HEK293 (cell line): ENCODE measurements at regions not wholly inside any gene's neighbourhood (a gene's known extent, or its start where the extent isn't known, plus 50 kb on each side); places are given as distances from the start of the nearest gene placed in this dataset.

Experiments
- CTCF ChIA-PET: fragments of 350-600 bp; formaldehyde crosslinking; extraction: SDS; loops from one replicate; lab custom pipeline; 2021; ENCODE audit warnings: antibody characterized with exemption; lab: Yijun Ruan, JAX
- POLR2A ChIA-PET: fragments of 300-600 bp; formaldehyde crosslinking; extraction: SDS; loops from one replicate; lab custom pipeline; 2020; ENCODE audit warnings: antibody characterized with exemption, inconsistent platforms; lab: Yijun Ruan, JAX
- H3K27ac ChIP-seq: fragments of 200-500 bp; sonication (Bioruptor generic); 2 replicates; pipeline ENCODE4 v1.5.1; 2014; ENCODE audit warnings: low read depth, low read length, control low read depth, inconsistent platforms; ENCODE audit errors: extremely low read depth
- H3K36me3 ChIP-seq, 2 experiments: fragments of 200-500 bp in 1 of 2; sonication (Bioruptor generic) in 1 of 2; 1 replicate in 1 of 2; 2 replicates in 1 of 2; pipeline ENCODE4 v1.5.1; 2014 to 2017; ENCODE audit warnings: inconsistent platforms in 2 of 2, low read length in 2 of 2; ENCODE audit not compliant: control insufficient read depth in 2 of 2, insufficient read depth in 1 of 2
- H3K4me1 ChIP-seq: fragments of 200-500 bp; sonication (Bioruptor generic); 2 replicates; pipeline ENCODE4 v1.5.1; 2014; ENCODE audit warnings: mild to moderate bottlenecking, low read length, inconsistent platforms; ENCODE audit not compliant: control insufficient read depth, insufficient read depth
- H3K4me3 ChIP-seq: 2 replicates; pipeline ENCODE4 v1.5.1; 2011; ENCODE audit warnings: low read depth, mild to moderate bottlenecking, control low read depth, low read length, moderate library complexity
- H3K9me3 ChIP-seq: fragments of 200-500 bp; sonication (Bioruptor generic); 2 replicates; pipeline ENCODE4 v1.5.1; 2014; ENCODE audit warnings: low read depth, low read length, inconsistent platforms; ENCODE audit not compliant: control insufficient read depth, insufficient read depth
- HOXD13 ChIP-seq: sonication (generic); formaldehyde crosslinking; IDR thresholded peaks from 2 replicates; pipeline ENCODE4 v1.8.0; 2022; ENCODE audit warnings: missing genetic modification reagents, borderline replicate concordance
- KLF8 ChIP-seq: fragments of 450-650 bp; formaldehyde crosslinking; IDR thresholded peaks from 2 replicates; pipeline ENCODE4 v1.5.1; 2016; ENCODE audit warnings: missing biosample characterization, missing genetic modification characterization
- SP7 ChIP-seq: fragments of 450-650 bp; formaldehyde crosslinking; IDR thresholded peaks from 2 replicates; pipeline ENCODE4 v1.5.1; 2016; ENCODE audit warnings: missing biosample characterization, missing genetic modification characterization
- ZBTB21 ChIP-seq: fragments of 450-650 bp; formaldehyde crosslinking; IDR thresholded peaks from 2 replicates; pipeline ENCODE4 v1.5.1; 2017; ENCODE audit warnings: missing biosample characterization, missing genetic modification characterization
- ZBTB6 ChIP-seq: fragments of 450-650 bp; formaldehyde crosslinking; IDR thresholded peaks from 2 replicates; pipeline ENCODE4 v1.5.1; 2017; ENCODE audit warnings: missing biosample characterization, missing genetic modification characterization
- ZNF2 ChIP-seq: fragments of 450-650 bp; formaldehyde crosslinking; IDR thresholded peaks from 2 replicates; pipeline ENCODE4 v1.5.1; 2016; ENCODE audit warnings: missing biosample characterization, missing genetic modification characterization
- ZNF221 ChIP-seq: fragments of 450-650 bp; formaldehyde crosslinking; IDR thresholded peaks from 2 replicates; pipeline ENCODE4 v1.5.1; 2017; ENCODE audit warnings: missing biosample characterization, missing genetic modification characterization, borderline replicate concordance
- ZNF23 ChIP-seq: fragments of 450-650 bp; formaldehyde crosslinking; IDR thresholded peaks from 2 replicates; pipeline ENCODE4 v1.5.1; 2016; ENCODE audit warnings: missing biosample characterization, missing genetic modification characterization, borderline replicate concordance
- ZNF239 ChIP-seq: fragments of 450-650 bp; formaldehyde crosslinking; IDR thresholded peaks from 2 replicates; pipeline ENCODE4 v1.5.1; 2016; ENCODE audit warnings: missing biosample characterization, missing genetic modification characterization
- ZNF24 ChIP-seq: fragments of 450-650 bp; formaldehyde crosslinking; IDR thresholded peaks from 2 replicates; pipeline ENCODE4 v1.5.1; 2016; ENCODE audit warnings: missing biosample characterization, missing genetic modification characterization
- ZNF37A ChIP-seq: fragments of 450-650 bp; IDR thresholded peaks from 2 replicates; pipeline ENCODE4 v1.5.1; 2018; ENCODE audit warnings: missing biosample characterization, missing genetic modification characterization
- ZNF404 ChIP-seq: fragments of 450-650 bp; formaldehyde crosslinking; IDR thresholded peaks from 2 replicates; pipeline ENCODE4 v1.5.1; 2017; ENCODE audit warnings: missing biosample characterization, missing genetic modification characterization
- ZNF423 ChIP-seq: fragments of 450-650 bp; formaldehyde crosslinking; IDR thresholded peaks from 2 replicates; pipeline ENCODE4 v1.5.1; 2016; ENCODE audit warnings: missing biosample characterization, missing genetic modification characterization
- ZNF501 ChIP-seq: fragments of 450-650 bp; formaldehyde crosslinking; IDR thresholded peaks from 2 replicates; pipeline ENCODE4 v1.5.1; 2016; ENCODE audit warnings: missing biosample characterization, missing genetic modification characterization
- ZNF544 ChIP-seq: fragments of 450-650 bp; formaldehyde crosslinking; IDR thresholded peaks from 2 replicates; pipeline ENCODE4 v1.5.0; 2017; ENCODE audit warnings: missing biosample characterization, missing genetic modification characterization
- ZNF548 ChIP-seq: fragments of 450-650 bp; formaldehyde crosslinking; IDR thresholded peaks from 2 replicates; pipeline ENCODE4 v1.5.1; 2016; ENCODE audit warnings: missing biosample characterization, missing genetic modification characterization
- ZNF549 ChIP-seq: fragments of 450-650 bp; IDR thresholded peaks from 2 replicates; pipeline ENCODE4 v1.5.1; 2018; ENCODE audit warnings: missing biosample characterization, missing genetic modification characterization, mild to moderate bottlenecking, inconsistent platforms, moderate library complexity
- ZNF76 ChIP-seq: fragments of 450-650 bp; formaldehyde crosslinking; IDR thresholded peaks from 2 replicates; pipeline ENCODE4; 2016; ENCODE audit warnings: low read depth, missing biosample characterization, missing genetic modification characterization, borderline replicate concordance
- TF ChIP-seq, protein P1 (sequence below): fragments of 450-650 bp; formaldehyde crosslinking; IDR thresholded peaks from 2 replicates; pipeline ENCODE4 v1.5.1; 2017; ENCODE audit warnings: missing biosample characterization, missing genetic modification characterization
- TF ChIP-seq, protein P2 (sequence below): fragments of 450-650 bp; formaldehyde crosslinking; IDR thresholded peaks from 2 replicates; pipeline ENCODE4 v1.5.1; 2016; ENCODE audit warnings: missing biosample characterization, missing genetic modification characterization, low read depth
- TF ChIP-seq, protein P3 (sequence below): fragments of 450-650 bp; formaldehyde crosslinking; IDR thresholded peaks from 2 replicates; pipeline ENCODE4 v1.5.1; 2016; ENCODE audit warnings: missing biosample characterization, missing genetic modification characterization

GRCh38 chr1:221576268-221576667 is 165.6 kb downstream of the DUSP10 start:
- Histone ChIP-seq H3K4me1 (peaks cover 17% of the 10 kb centered on the region), H3K27ac (no peak overlapping the region), H3K4me3 (no peak overlapping the region)
- POLR2A ChIA-PET = no interaction called here
- TF ChIP-seq ZNF549 (peak; percentile 73), ZNF76 (tag by site-specific recombination) (no peak)
- TF ChIP-seq, all 188 proteins: peak for 1
- Histone ChIP-seq H3K36me3 (no peaks in the 10 kb centered on the region), H3K9me3 (no peaks in the 10 kb centered on the region)
- CTCF ChIA-PET = interaction anchor here (0.6 kb wide), 2 partner anchors 12 to 1485 kb away, joined by 3 to 4 read pairs; no protein-coding TSS in a partner anchor

- no peaks in the 10 kb centered on the region for H3K36me3 ChIP-seq
- ChIA-PET POLR2A (no interaction called here), CTCF (no interaction called here)
- H3K9me3 ChIP-seq = no peaks in the 10 kb centered on the region
- no peak overlapping the region for H3K4me3 ChIP-seq
- TF ChIP-seq HOXD13 (CRISPR knock-in tag) = no peak
- TF ChIP-seq, protein P1, sequence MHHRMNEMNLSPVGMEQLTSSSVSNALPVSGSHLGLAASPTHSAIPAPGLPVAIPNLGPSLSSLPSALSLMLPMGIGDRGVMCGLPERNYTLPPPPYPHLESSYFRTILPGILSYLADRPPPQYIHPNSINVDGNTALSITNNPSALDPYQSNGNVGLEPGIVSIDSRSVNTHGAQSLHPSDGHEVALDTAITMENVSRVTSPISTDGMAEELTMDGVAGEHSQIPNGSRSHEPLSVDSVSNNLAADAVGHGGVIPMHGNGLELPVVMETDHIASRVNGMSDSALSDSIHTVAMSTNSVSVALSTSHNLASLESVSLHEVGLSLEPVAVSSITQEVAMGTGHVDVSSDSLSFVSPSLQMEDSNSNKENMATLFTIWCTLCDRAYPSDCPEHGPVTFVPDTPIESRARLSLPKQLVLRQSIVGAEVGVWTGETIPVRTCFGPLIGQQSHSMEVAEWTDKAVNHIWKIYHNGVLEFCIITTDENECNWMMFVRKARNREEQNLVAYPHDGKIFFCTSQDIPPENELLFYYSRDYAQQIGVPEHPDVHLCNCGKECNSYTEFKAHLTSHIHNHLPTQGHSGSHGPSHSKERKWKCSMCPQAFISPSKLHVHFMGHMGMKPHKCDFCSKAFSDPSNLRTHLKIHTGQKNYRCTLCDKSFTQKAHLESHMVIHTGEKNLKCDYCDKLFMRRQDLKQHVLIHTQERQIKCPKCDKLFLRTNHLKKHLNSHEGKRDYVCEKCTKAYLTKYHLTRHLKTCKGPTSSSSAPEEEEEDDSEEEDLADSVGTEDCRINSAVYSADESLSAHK (tag by site-specific recombination) = no peak
- TF ChIP-seq KLF8 = no peak
- TF ChIP-seq ZNF239 (tag by site-specific recombination) = no peak
- no peak for TF ChIP-seq ZNF544 (tag by site-specific recombination)
- no peak for TF ChIP-seq ZNF23 (tag by site-specific recombination)
- no peak for TF ChIP-seq ZNF423
- no peak for TF ChIP-seq ZBTB6 (tag by site-specific recombination)
- no peak for TF ChIP-seq ZBTB21
- TF ChIP-seq ZNF404 (tag by site-specific recombination) = no peak
- TF ChIP-seq ZNF24 (tag by site-specific recombination) = no peak
- no peak for TF ChIP-seq ZNF37A (tag by site-specific recombination)
- no peak for TF ChIP-seq ZNF548 (tag by site-specific recombination)
- TF ChIP-seq ZNF221 = no peak
- TF ChIP-seq, protein P2, sequence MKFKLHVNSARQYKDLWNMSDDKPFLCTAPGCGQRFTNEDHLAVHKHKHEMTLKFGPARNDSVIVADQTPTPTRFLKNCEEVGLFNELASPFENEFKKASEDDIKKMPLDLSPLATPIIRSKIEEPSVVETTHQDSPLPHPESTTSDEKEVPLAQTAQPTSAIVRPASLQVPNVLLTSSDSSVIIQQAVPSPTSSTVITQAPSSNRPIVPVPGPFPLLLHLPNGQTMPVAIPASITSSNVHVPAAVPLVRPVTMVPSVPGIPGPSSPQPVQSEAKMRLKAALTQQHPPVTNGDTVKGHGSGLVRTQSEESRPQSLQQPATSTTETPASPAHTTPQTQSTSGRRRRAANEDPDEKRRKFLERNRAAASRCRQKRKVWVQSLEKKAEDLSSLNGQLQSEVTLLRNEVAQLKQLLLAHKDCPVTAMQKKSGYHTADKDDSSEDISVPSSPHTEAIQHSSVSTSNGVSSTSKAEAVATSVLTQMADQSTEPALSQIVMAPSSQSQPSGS (tag by site-specific recombination) = no peak
- no peak for TF ChIP-seq ZNF501 (tag by site-specific recombination)
- TF ChIP-seq ZNF2 (tag by site-specific recombination) = no peak
- TF ChIP-seq SP7 (tag by site-specific recombination) = no peak
- TF ChIP-seq, protein P3, sequence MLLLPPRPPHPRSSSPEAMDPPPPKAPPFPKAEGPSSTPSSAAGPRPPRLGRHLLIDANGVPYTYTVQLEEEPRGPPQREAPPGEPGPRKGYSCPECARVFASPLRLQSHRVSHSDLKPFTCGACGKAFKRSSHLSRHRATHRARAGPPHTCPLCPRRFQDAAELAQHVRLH (tag by site-specific recombination) = no peak
- TF ChIP-seq, all 188 proteins: peak for 0
- no peaks in the 10 kb centered on the region for H3K4me1 ChIP-seq
- no peak overlapping the region for H3K27ac ChIP-seq
Measured at GRCh38 chr1:221583465-221583864, 158.4 kb downstream of the DUSP10 start.
